HepG2 (cell line): ENCODE measurements at regions not wholly inside any gene's neighbourhood (a gene's known extent, or its start where the extent isn't known, plus 50 kb on each side); places are given as distances from the start of the nearest gene placed in this dataset.
A peak's percentile ranks its signal among the peaks of the same experiment; 100 is the strongest.

ENCODE experiments used
- ATAC-seq: fragments of 200-7000 bp; cut with Tn5 transposase; 3 replicates; pipeline ENCODE4 v1.9.1; 2020; ENCODE audit warnings: mild to moderate bottlenecking, moderate library complexity
- BruUV-seq: library from RNA; stranded (reverse); fragments of 400-500 nt; replicated peaks from 2 replicates; lab custom pipeline; 2021; lab: Mats Ljungman, UMichigan
- CTCF ChIA-PET: fragments of 300-600 bp; formaldehyde crosslinking; extraction: SDS; loops from one replicate; lab custom pipeline; 2021; ENCODE audit warnings: low total read pairs, inconsistent platforms, low intra/inter-chr PET ratio; lab: Yijun Ruan, JAX
- POLR2A ChIA-PET: fragments of 350-600 bp; sonication (Branson Sonifier 250); formaldehyde crosslinking; loops from one replicate; lab custom pipeline; 2020; ENCODE audit warnings: antibody characterized with exemption, inconsistent platforms; lab: Yijun Ruan, JAX
- DNase-seq: peaks from one replicate; pipeline ENCODE4 v3.0.0-alpha.2; 2015; ENCODE audit warnings: low spot score
- FAIRE-seq: peaks from 3 replicates; lab custom pipeline; 2011; peaks lifted over from hg19 to GRCh38; lab: Jason Lieb, UNC
- H2AFZ ChIP-seq: one replicate; pipeline ENCODE4 v1.6.1; 2011; ENCODE audit warnings: low read length, inconsistent platforms
- H3K27ac ChIP-seq: fragments of 300-600 bp; 3 replicates; pipeline ENCODE4 v1.8.0; 2011; ENCODE audit warnings: mixed run types, mild to moderate bottlenecking, mixed read lengths, low read length, inconsistent platforms; ENCODE audit not compliant: insufficient read depth; ENCODE audit errors: extremely low read length
- H3K27me3 ChIP-seq, 2 experiments: fragments of 200-600 bp in 1 of 2; 2 replicates in 1 of 2; 3 replicates in 1 of 2; pipeline versions ENCODE4 v1.6.0 to v1.8.0; 2011; ENCODE audit warnings: low read length in 2 of 2, mild to moderate bottlenecking in 2 of 2, moderate library complexity in 2 of 2, inconsistent platforms in 1 of 2; ENCODE audit not compliant: insufficient read depth in 2 of 2, control insufficient read depth in 1 of 2
- H3K36me3 ChIP-seq, 2 experiments: fragments of 200-600 bp in 1 of 2; replicated peaks in 1 of 2; 2 replicates in 1 of 2; 3 replicates in 1 of 2; pipeline versions ENCODE4 v1.5.1 to v1.8.0; 2011; ENCODE audit warnings: low read length in 2 of 2, inconsistent platforms in 1 of 2; ENCODE audit not compliant: insufficient read depth in 2 of 2, control insufficient read depth in 1 of 2
- H3K4me1 ChIP-seq: 2 replicates; pipeline ENCODE4 v1.5.1; 2012; ENCODE audit warnings: low read length, inconsistent platforms; ENCODE audit not compliant: insufficient read depth
- H3K4me2 ChIP-seq: 2 replicates; pipeline ENCODE4 v1.6.0; 2011; ENCODE audit warnings: low read depth, low read length, inconsistent platforms
- H3K4me3 ChIP-seq, 3 experiments: fragments of 200-600 bp in 1 of 3; sonication (generic), shearing (Covaris generic) in 1 of 3; replicated peaks in 1 of 3; 2 replicates each; pipeline ENCODE4 v1.5.1; 2011 to 2016; ENCODE audit warnings: low read length in 3 of 3, inconsistent platforms in 2 of 3, low read depth in 2 of 3, mild to moderate bottlenecking in 2 of 3, control low read depth in 1 of 3, mixed read lengths in 1 of 3; ENCODE audit not compliant: insufficient read depth in 1 of 3
- H3K79me2 ChIP-seq: one replicate; pipeline ENCODE4 v1.6.1; 2011; ENCODE audit warnings: low read length, inconsistent platforms; ENCODE audit not compliant: insufficient read depth
- H3K9ac ChIP-seq: 2 replicates; pipeline ENCODE4 v1.6.0; 2011; ENCODE audit warnings: mild to moderate bottlenecking, low read depth, low read length, inconsistent platforms; ENCODE audit not compliant: insufficient read depth
- H3K9me3 ChIP-seq: 2 replicates; pipeline ENCODE4 v1.5.1; 2012; ENCODE audit warnings: mild to moderate bottlenecking, low read length
- H4K20me1 ChIP-seq: 2 replicates; pipeline ENCODE4 v1.6.0; 2011; ENCODE audit warnings: inconsistent platforms, mild to moderate bottlenecking, low read length, moderate library complexity; ENCODE audit not compliant: insufficient read depth
- DDIT3 ChIP-seq: sonication (generic); formaldehyde crosslinking; IDR thresholded peaks from 2 replicates; pipeline ENCODE4 v1.4.0; 2020; ENCODE audit warnings: mild to moderate bottlenecking, missing genetic modification reagents
- MAFF ChIP-seq: IDR thresholded peaks from 2 replicates; pipeline ENCODE4 v1.6.1; 2011; ENCODE audit warnings: low read depth, low read length, improper control_type of control experiment
- MAFK ChIP-seq, 2 experiments: IDR thresholded peaks in 1 of 2; conservative IDR thresholded peaks in 1 of 2; 2 replicates each; pipeline ENCODE4 v1.6.1; 2011; ENCODE audit warnings: improper control_type of control experiment in 2 of 2, low read length in 2 of 2
- MIER2 ChIP-seq: IDR thresholded peaks from 2 replicates; pipeline ENCODE4 v1.6.1; 2016; ENCODE audit warnings: missing biosample characterization, missing genetic modification reagents
- MZF1 ChIP-seq: sonication (generic); formaldehyde crosslinking; IDR thresholded peaks from 2 replicates; pipeline ENCODE4 v1.8.1; 2023; ENCODE audit warnings: mild to moderate bottlenecking, missing genetic modification reagents, borderline replicate concordance
- RBM39 ChIP-seq: fragments of 200-400 bp; formaldehyde crosslinking; IDR thresholded peaks from one replicate; pipeline ENCODE4 v1.6.1; 2018; ENCODE audit warnings: antibody characterized with exemption, mild to moderate bottlenecking, low read depth, low read length; ENCODE audit not compliant: poor library complexity, severe bottlenecking
- ZBTB4 ChIP-seq: sonication (generic); formaldehyde crosslinking; IDR thresholded peaks from 2 replicates; pipeline ENCODE4 v1.4.0; 2020; ENCODE audit warnings: missing genetic modification reagents, mild to moderate bottlenecking, borderline replicate concordance
- ZNF597 ChIP-seq: sonication (generic); formaldehyde crosslinking; IDR thresholded peaks from 2 replicates; pipeline ENCODE4 v1.5.0; 2020; ENCODE audit warnings: missing genetic modification reagents
- WGBS: methylation state at CpG from one replicate; pipeline ENCODE4 v1.1.6; 2017; ENCODE audit warnings: low lambda C conversion rate; 5-methylcytosine and 5-hydroxymethylcytosine counted together
- in situ Hi-C: cut with HindIII; loops from 2 replicates; pipeline ENCODE4 v1.10.0; 2017; ENCODE audit warnings: low pct_unique_long_range_greater_than_20kb; ENCODE audit not compliant: extremely low pct_ligation_motif_present
- intact Hi-C: fragments of 100-400 bp; cut with micrococcal nuclease; formaldehyde crosslinking; loops from one replicate; pipeline ENCODE4 v1.10.0; 2022; ENCODE audit not compliant: unreplicated experiment

GRCh38 chr12:125824276-125824675 is 759.0 kb downstream of the AACS start (continued):
- no peak for TF ChIP-seq ZBTB4
- no peak for TF ChIP-seq MIER2 (CRISPR knock-in tag)
- TF ChIP-seq DDIT3 (CRISPR knock-in tag) = no peak
- TF ChIP-seq MZF1 (CRISPR knock-in tag) = no peak

- TF ChIP-seq MAFK (conservative IDR thresholded peaks at IDR 0.05 in 1 of 2, IDR thresholded peaks at IDR 0.05 in 1 of 2; ENCODE audit: low read length in 2 of 2) (peak; percentile 79 to 88), RBM39 (no peak), MAFF (peak; percentile 87), ZNF597 (CRISPR knock-in tag) (no peak)
Measured at GRCh38 chr12:125835852-125836251, 770.6 kb downstream of the AACS start.

More at GRCh38 chr12:125835852-125836251, 770.6 kb downstream of the AACS start:
- ChIA-PET POLR2A (no interaction called here), CTCF (no interaction called here)
- in situ Hi-C loops (no loop called here), intact Hi-C loops (no loop called here)
- 5% methylated on average over 2 of the region's 2 CpGs for WGBS
- H3K9ac ChIP-seq = no peak overlapping the region
- FAIRE-seq (no peak), ATAC-seq (no peak), DNase-seq (no peak)
- H3K4me3 ChIP-seq = no peak overlapping the region
- no peaks in the 10 kb centered on the region for H4K20me1 ChIP-seq
- BruUV-seq = no TSS peak
- H3K36me3 ChIP-seq = no peaks in the 10 kb centered on the region
- H3K79me2 ChIP-seq = no peaks in the 10 kb centered on the region
- H3K4me1 ChIP-seq = no peaks in the 10 kb centered on the region
- H3K9me3 ChIP-seq = no peaks in the 10 kb centered on the region
- H2AFZ ChIP-seq = no peak overlapping the region
- H3K4me2 ChIP-seq = no peak overlapping the region
- no peak overlapping the region for H3K27ac ChIP-seq
- H3K27me3 ChIP-seq = no peaks in the 10 kb centered on the region
